ENCODE measurements at regions not wholly inside any gene's neighbourhood (a gene's known extent, or its start where the extent isn't known, plus 50 kb on each side); places are given as distances from the start of the nearest gene placed in this dataset.

GRCh38 chr3:147640781-147641180 is 231.6 kb downstream of the ZIC1 start:
- in situ Hi-C loops (cut with MboI) (no loop called here), intact Hi-C loops (cut with micrococcal nuclease; ENCODE audit: unreplicated experiment) (no loop called here)
- ATAC-seq (no peak; the same call in 2 of the 3 replicates), DNase-seq (ENCODE audit: low read depth, low spot score) (no peak), FAIRE-seq (no peak)
- H3K36me3 ChIP-seq (ENCODE audit: control insufficient read depth in 2 of 2, insufficient read depth in 2 of 2, low read length in 1 of 2), result no peaks in the 10 kb centered on the region
- no peak overlapping the region for H3K4me3 ChIP-seq
- H3K27ac ChIP-seq (ENCODE audit: control insufficient read depth, insufficient read depth), result no peak overlapping the region
- H3K27me3 ChIP-seq (replicated peaks in 1 of 2; ENCODE audit: control insufficient read depth in 2 of 2, insufficient read depth in 2 of 2, low read length in 1 of 2), result no peaks in the 10 kb centered on the region
- H3K9ac ChIP-seq (ENCODE audit: control insufficient read depth, insufficient read depth, low read length), result no peak overlapping the region
- 0 out of 6 replicates have a peak, but pooled peaks of 1 of the 3 experiments have one; percentile 1 for TF ChIP-seq CTCF (IDR thresholded peaks at IDR 0.05 in 2 of 3, conservative IDR thresholded peaks at IDR 0.05 in 1 of 3; ENCODE audit: control insufficient read depth in 2 of 3, extremely low read depth in 1 of 3, insufficient read depth in 1 of 3, low read depth in 3 of 3, low read length in 3 of 3)
- no peak for TF ChIP-seq ETV6 (conservative IDR thresholded peaks at IDR 0.05 in 1 of 2, IDR thresholded peaks at IDR 0.05 in 1 of 2; ENCODE audit: borderline replicate concordance in 1 of 2, low read depth in 1 of 2)
- no peak for TF ChIP-seq SREBF2 (IDR thresholded peaks at IDR 0.05; ENCODE audit: low read length)
- ChIA-PET POLR2A (no interaction called here), RAD21 (ENCODE audit: unreplicated experiment) (interaction anchor here (0.9 to 2.3 kb wide), 2 partner anchors 12 to 436 kb away, joined by 3 to 7 read pairs; no protein-coding TSS in a partner anchor), CTCF (interaction anchor here (0.8 to 1.8 kb wide), 3 partner anchors 233 to 438 kb away, joined by 3 to 8 read pairs (median 3); no protein-coding TSS in a partner anchor), SMC1A (ENCODE audit: uncharacterized antibody, unreplicated experiment) (interaction anchor here (1.5 to 2.4 kb wide), 2 partner anchors 10 to 436 kb away, joined by 5 to 11 read pairs; no protein-coding TSS in a partner anchor)
- no peaks in the 10 kb centered on the region for H3K4me1 ChIP-seq (ENCODE audit: control insufficient read depth, insufficient read depth, low read length)
- no peaks in the 10 kb centered on the region for H3K9me3 ChIP-seq (replicated peaks; ENCODE audit: control insufficient read depth, insufficient read depth, low read length)
- H3K4me2 ChIP-seq (ENCODE audit: control insufficient read depth, insufficient read depth), result no peak overlapping the region
- no peaks in the 10 kb centered on the region for H3K79me2 ChIP-seq (ENCODE audit: control insufficient read depth, insufficient read depth, low read length)
- no TSS peak for BruUV-seq (replicated peaks)
- WGBS (ENCODE audit: insufficient coverage, insufficient replicate concordance, low lambda C conversion rate, missing lambda C conversion rate), result 0% methylated on average over 1 of the region's 1 CpG
- no peaks in the 10 kb centered on the region for H4K20me1 ChIP-seq (ENCODE audit: control insufficient read depth, insufficient read depth)
- H2AFZ ChIP-seq (ENCODE audit: control insufficient read depth, low read depth, low read length), result no peak overlapping the region

GRCh38 chr3:147645761-147646160 is 236.6 kb downstream of the ZIC1 start:
- Histone ChIP-seq H3K9ac (ENCODE audit: control insufficient read depth, insufficient read depth, low read length) (no peak overlapping the region), H3K4me2 (ENCODE audit: control insufficient read depth, insufficient read depth) (no peak overlapping the region), H3K36me3 (ENCODE audit: control insufficient read depth in 2 of 2, insufficient read depth in 2 of 2, low read length in 1 of 2) (no peaks in the 10 kb centered on the region), H3K79me2 (ENCODE audit: control insufficient read depth, insufficient read depth, low read length) (no peaks in the 10 kb centered on the region), H3K4me3 (no peak overlapping the region), H3K27ac (ENCODE audit: control insufficient read depth, insufficient read depth) (no peak overlapping the region), H3K27me3 (replicated peaks in 1 of 2; ENCODE audit: control insufficient read depth in 2 of 2, insufficient read depth in 2 of 2, low read length in 1 of 2) (no peaks in the 10 kb centered on the region), H3K4me1 (ENCODE audit: control insufficient read depth, insufficient read depth, low read length) (no peaks in the 10 kb centered on the region), H4K20me1 (ENCODE audit: control insufficient read depth, insufficient read depth) (no peaks in the 10 kb centered on the region), H2AFZ (ENCODE audit: control insufficient read depth, low read depth, low read length) (no peak overlapping the region), H3K9me3 (replicated peaks; ENCODE audit: control insufficient read depth, insufficient read depth, low read length) (no peaks in the 10 kb centered on the region)
- in situ Hi-C loops (cut with MboI), result no loop called here
- WGBS (ENCODE audit: insufficient coverage, insufficient replicate concordance, low lambda C conversion rate, missing lambda C conversion rate), result 0% methylated on average over 1 of the region's 1 CpG
- ATAC-seq (no peak), FAIRE-seq (no peak), DNase-seq (ENCODE audit: low read depth, low spot score) (no peak)
- ChIA-PET SMC1A (ENCODE audit: uncharacterized antibody, unreplicated experiment) (interaction anchor here (0.5 to 1.4 kb wide), 6 partner anchors 8 to 203 kb away, joined by 3 read pairs; no protein-coding TSS in a partner anchor), CTCF (interaction anchor here (1.0 to 1.3 kb wide), 4 partner anchors 10 to 281 kb away, joined by 3 to 4 read pairs (median 3); no protein-coding TSS in a partner anchor), RAD21 (ENCODE audit: unreplicated experiment) (no interaction called here), POLR2A (no interaction called here)
- BruUV-seq (replicated peaks), result no TSS peak
- intact Hi-C loops (cut with micrococcal nuclease; ENCODE audit: unreplicated experiment), result no loop called here
- TF ChIP-seq MXI1 (IDR thresholded peaks at IDR 0.05; ENCODE audit: low read depth, low read length) (no peak), CHD1 (IDR thresholded peaks at IDR 0.05; ENCODE audit: low read depth, low read length) (no peak), NRF1 (conservative IDR thresholded peaks at IDR 0.05; ENCODE audit: low read depth, low read length) (no peak), ASH2L (IDR thresholded peaks at IDR 0.05; ENCODE audit: borderline replicate concordance, low read depth) (no peak), MEF2B (IDR thresholded peaks at IDR 0.05; ENCODE audit: partially characterized antibody, poor library complexity, severe bottlenecking) (no peak), NBN (IDR thresholded peaks at IDR 0.05) (no peak), ATF7 (IDR thresholded peaks at IDR 0.05; ENCODE audit: low read depth) (no peak), E2F8 (IDR thresholded peaks at IDR 0.05; ENCODE audit: low read depth, partially characterized antibody) (no peak)
